GM18520 (cell line): ENCODE measurements at regions not wholly inside any gene's neighbourhood (a gene's known extent, or its start where the extent isn't known, plus 50 kb on each side); places are given as distances from the start of the nearest gene placed in this dataset.

ENCODE experiments used
- ATAC-seq: cut with Tn5 transposase; IDR thresholded peaks from one replicate; pipeline ENCODE4 v1.9.1; 2021; ENCODE audit not compliant: unreplicated experiment

DNA sequence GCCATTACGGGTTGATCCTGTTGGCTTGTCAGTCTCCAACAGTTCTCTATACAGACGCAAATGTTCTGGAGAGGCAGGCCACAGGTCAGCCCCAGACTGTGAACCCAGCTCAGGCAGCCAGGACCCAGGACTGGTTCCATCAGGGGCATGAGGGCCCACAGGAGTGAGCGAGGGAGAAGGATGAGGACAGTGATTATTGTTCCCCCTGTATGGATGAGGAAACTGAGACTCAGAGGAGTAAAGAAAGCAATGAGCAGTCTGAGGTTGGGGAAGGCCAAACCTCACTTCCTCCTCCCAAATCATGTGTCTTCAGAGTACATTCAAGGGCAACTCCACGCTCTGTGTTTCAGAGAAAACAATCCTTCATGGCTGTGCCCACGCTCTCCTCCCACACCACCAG lies 121.9 kb downstream of the RPLP1 start:
- ATAC-seq = no peak

DNA sequence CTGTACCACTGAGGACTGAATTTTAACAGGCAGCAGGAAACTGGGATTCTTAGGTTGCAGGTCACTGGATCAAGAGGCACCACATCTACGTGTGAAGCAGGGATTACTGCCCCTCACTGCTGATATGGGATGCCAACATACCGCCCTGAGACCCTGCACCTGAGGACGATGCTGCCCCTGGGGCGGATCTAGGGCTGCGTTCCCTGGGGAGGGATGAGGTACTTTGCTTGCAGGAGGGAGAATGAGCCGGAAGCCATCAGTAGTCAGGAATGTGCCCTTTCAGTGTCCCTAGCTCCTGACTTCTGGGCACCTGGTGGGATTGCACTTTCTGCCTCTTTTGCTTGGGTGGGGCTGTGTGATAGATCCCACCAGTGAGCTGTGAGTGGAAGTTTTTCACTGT lies 122.8 kb downstream of the RPLP1 start:
- ATAC-seq = no peak

DNA sequence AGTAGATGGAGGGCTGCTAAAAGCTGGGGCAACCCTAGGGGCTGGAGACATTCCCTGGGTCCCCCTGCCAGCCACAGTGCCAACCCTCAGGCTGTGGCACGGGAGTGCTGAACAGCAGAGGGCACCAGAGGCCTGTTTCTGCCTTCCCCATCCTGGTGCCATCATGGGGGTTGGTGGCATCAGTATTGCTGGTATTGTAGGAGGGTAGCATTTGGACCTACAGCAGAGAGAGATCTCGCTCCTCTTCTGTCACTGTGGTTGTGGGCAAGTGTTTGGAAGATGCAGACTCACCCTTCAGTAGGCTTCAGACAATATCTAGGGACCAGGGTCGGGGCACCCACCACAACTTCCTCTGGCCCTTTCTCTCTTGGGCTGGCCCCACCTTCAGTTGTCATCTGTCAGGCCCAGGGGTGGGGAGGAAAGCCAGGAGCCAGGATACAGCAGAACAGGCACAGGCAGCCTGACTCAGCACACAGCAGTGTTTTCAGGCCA lies 123.5 kb downstream of the RPLP1 start:
- ATAC-seq = no peak

DNA sequence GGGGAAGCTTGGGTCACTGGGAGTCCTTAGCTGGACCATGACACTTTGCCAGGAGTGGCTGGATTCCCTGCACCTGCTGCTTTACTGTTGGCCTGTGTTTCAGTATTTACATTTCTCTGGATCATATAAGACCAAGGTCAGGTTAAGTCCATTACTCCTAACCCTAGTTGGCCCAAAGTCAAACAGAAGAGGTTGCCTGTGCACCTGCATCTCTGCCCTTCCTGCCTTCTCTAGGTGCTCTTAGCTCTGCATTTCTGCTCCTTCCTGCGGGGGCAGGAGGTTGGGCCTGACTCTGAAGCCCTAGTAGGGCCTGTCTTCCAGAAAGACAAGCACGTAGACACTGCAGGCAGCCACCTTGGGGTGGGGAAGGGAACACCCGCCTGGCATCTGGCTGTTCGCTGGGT lies 124.3 kb downstream of the RPLP1 start:
- no peak for ATAC-seq

DNA sequence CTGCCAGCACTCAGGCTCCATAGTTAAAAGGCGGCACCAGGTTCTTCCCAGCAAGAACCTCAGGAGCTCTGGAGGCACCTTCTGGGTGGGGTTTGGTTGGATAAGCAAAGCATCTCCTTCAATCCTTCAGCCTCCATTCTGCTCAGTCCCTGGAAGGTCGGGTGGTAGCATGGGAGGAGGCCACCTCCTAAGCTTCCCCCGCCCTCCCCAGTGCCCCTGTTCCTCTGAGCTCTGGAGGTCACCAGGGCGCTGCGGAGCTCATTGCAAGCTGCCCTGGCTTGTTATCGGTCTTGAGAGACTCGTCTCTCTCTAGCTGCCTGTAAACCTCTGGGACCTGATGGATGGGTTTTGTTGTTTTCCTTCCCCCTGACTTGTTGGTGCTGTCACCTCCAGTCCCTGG lies 124.8 kb downstream of the RPLP1 start:
- no peak for ATAC-seq

DNA sequence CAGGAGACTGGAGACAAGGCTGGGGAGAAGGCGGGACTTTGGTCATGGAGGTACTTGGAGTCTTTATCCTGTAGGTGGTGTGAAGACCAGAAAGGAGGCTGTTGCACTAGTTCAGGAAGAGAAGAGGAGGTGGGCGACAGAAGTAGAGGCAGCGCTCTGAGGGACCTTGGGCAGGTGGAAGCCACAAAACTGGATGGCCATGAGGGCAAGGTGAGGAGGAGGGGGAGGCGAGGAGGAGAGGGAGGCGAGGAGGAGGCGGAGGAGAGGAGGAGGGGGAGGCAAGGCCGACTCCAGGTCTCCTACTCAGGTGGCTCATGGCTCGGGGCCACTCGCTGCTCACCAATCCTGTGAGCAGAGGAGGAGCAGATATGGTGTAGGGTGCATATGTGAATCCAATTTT lies 125.6 kb downstream of the RPLP1 start:
- no peak for ATAC-seq

DNA sequence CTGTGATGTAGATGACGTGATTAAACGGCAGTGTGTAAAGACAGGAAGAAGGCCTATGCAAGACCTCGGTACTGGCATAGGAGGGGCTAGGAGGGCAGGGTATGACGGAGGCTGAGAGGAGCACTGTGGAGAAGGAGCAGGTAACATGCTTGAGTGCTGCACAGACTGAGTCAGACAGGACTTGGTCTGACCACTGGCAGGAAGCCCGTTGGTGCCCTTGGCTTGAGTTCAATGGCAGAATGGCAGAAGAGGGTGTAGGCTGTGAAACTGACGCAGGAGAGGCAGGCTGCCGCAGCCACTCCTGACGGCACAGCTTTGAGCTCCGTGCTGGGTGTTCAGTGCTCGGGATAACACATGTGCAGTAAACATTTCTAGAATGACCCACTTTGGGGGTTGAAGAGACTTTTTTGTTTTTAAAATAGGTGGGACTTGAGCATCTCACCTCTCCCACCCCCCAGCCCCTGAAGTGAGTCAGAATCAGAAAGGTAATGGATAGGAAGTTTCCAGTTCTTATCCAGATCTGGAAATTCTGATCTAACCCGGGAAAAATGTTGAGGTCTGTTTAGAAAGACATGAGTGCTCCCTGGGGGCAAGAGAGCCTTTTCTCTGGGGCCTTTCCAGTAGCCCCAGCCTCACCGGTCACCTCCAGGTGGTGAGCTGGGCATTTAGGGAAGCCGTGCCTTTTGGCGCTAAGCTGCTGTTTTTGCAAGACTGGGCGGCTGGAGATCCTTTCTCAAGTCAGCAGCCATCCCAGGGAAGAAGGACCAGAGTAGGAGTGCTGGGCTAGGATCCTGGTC lies 126.4 kb downstream of the RPLP1 start:
- no peak for ATAC-seq

DNA sequence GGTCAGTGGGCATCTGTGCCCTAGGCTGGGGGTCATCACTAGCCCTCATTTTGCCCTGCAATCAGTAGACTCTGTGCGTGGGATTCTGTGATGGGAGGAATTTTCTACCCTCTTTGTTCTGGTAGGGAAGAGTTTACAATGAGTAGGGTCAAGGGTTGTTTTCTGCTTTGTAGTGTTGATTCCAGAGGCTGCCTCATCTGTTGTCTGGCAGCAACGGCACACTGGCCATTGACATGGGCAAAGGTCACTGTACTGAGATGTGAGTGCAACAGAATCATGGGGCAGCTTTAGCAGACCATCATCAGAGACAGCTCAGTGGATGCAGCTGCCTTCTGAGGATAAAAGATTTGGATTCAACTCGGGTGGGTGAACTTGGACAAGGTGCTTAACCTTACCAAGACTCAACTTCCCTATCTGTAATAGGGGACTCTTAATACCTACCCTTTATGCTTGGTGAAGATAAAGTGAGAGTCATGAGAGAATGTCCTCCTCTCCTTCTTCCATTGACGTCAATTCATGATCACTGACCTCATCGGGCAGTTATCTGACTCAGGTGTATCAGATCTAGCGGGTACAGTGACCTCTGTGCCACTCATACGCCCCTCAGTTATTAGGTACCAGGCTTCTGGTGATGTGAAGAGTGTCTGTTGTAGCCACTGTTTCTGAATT lies 127.5 kb downstream of the RPLP1 start:
- no peak for ATAC-seq

DNA sequence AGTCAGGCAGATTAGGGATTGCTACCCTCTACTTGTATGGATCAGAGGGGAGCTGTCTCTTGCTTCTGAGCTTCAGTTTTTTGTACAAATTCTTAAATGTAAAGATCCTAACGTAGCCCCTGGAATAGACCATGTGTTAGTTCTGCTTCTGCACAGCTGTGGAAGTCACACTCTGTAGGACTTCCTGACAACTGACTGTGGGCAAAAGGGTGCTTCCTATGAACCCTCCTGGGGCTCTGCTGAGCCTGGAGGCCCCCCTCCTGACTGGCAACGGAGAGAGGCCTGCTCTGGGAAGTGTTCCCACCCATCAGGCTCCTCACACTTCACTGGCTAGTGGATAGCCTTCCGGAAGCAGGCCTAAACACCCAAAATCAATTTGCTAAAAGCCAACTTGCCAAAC lies 131.0 kb downstream of the RPLP1 start:
- no peak for ATAC-seq

DNA sequence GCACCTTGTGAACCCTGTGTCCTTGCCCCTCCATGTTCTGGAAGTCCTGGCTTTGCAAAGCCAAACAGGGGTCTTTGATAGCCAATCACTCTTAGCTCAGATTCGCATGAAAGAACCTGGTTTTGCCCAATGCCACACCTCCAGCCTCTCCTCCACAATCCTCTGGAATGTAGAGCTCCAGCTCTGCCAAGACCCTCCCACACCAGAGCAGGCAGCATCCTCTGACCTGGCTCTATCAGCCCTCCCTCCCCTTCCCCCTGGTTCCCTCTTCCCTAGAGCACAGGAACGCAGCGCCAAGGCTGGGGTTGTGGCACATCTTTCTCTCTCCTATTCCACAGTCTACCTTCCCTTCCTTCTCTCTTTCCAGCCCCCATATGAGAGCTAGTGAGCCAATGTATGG lies 133.3 kb downstream of the RPLP1 start:
- ATAC-seq = no peak

DNA sequence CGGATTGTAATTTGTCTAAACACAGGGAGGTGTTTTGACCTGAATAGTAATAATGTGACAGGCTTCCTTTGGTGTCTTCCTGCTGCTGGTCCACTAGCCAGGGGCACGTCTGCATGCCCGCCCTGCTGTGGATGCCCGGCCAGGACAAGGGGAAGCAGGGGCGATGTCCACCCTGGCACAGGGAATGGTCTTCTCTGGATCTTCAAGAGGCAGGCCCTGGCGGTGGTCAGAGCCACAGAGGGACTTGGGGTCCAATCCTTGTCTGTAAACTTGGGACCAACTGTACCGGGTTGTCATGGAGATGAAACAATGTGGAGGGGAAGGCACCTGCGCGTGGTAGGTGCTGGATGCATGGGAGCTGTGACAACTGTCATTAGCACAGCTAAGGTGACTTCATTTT lies 134.1 kb downstream of the RPLP1 start:
- no peak for ATAC-seq

DNA sequence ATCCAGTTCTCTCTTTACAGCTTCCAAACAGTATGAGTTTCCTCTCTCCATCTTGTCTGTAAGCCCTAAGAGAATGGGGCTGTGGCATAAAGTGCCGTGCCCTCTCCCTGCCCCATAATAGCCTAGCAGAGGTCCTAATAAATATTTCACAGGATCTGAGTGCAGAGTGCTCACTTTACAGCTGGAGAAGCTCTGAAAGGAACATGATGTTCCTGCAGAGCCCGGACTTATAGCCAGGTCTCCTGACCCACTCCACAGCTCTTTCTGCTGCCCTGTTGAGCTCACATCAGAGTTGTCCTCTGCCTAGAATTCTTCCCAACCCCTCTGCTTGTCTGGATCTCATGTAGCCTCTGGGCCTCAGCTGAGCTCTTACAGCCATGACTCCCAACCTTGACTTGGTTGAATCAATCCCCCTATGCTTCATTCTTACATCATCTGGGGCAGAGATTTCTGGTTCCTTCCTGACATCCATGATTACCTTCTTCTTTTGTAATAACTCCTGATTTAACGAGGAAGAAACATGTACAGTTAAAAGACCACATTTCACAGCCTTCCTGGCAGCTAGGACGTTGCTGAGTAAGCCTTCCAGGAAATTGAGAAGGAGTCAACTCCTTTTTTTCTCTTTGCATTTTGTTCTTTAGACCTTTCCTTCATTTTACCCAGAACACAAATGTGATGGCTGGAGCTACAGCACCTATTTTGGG lies 135.3 kb downstream of the RPLP1 start:
- ATAC-seq = no peak

DNA sequence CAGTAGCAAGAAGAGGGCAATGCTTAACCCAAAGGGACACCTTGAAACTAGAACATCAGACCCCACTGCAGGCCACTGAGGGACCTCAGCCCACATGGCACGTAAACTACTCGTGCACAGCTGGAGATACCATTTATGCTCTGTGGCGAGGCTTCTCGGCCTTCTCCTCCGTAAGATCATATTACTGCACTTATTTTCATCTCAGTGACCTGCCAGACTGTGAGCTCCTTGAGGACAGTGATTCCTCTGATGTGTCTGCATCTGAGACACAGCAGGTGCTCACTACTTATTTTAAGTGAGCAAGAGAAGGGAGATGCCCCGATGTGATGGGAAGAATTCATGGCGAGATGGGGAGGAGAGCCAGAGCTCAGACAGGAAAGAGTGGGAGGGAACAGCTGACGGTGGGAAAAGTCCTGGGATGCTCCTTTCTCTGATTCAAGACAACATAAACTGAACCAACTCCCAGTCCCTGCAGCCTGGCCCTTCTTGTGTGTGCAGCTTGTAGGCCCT lies 137.6 kb downstream of the RPLP1 start:
- no peak for ATAC-seq

DNA sequence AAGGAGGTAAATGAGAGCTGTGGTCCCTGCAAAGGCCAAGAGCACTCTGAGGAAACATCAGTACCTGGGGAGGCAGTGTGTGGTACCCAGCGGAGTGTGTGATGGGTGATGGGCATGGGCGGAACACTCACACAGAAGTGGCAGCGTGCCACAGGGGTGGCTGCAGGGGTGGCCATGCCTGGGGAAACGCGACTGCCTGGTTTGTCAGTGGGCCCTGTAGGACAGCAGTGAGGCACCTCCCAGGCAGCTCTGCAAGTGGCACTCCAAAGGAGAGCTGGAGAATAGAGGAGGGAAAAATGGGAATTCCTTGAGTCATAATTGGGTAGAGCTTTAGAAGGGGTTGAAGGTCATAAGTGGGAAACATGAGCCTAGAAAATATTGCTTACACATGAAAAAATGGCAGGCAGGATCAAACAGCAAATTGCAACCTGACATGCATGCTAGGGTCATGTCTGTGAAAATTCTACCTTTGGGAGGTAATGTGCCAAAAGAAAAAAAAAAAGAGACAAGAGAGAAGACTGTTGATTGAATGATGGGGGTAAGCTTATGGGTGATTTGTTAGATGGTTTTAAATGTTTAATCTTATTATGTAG lies 138.4 kb downstream of the RPLP1 start:
- ATAC-seq = no peak

DNA sequence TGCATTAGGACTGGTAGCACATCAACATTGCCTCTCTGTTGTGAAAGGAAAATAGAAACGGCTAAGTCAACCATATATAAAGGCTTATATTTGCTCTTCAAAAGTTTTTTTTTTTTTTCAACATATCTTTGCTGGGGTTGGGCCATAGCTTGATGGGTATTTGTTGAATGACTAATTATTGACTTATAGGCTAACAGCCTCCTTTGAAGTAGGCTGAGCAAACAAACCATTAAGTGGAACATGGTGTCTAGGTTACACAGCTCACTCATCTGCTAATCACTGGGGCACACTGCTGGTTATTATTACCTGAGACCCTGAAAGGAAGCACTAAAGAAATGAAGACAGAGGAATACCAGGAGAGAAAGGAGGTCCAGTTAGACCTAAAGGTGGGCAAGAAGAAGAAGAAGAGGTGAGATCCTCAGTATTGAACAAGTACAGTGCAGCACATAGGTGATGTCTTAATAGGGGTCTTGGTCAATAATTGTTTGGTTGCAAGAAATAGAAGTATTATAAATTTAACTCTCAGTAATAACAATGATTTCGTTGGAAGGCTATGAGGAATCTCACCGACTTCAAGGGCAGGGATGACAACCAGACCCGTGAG lies 139.4 kb downstream of the RPLP1 start:
- no peak for ATAC-seq

DNA sequence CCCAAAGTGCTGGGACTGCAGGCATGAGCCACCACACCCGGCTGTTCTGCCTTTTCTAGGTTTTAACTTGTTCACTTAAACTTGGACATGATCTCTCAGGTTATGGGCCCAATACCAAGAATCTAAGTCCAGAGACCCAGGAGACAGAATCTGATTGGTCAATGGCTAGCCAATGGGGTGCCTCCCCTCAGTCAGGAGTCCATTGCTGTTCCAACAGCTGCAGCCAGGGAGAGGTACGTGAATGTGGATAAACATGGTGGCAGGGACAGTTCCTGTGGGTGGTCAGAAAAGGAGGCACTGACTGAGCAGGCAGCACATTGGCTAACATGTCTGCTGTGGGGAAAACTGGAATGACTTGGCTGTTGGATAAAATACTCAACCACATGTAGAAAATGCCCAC lies 140.3 kb downstream of the RPLP1 start:
- no peak for ATAC-seq

DNA sequence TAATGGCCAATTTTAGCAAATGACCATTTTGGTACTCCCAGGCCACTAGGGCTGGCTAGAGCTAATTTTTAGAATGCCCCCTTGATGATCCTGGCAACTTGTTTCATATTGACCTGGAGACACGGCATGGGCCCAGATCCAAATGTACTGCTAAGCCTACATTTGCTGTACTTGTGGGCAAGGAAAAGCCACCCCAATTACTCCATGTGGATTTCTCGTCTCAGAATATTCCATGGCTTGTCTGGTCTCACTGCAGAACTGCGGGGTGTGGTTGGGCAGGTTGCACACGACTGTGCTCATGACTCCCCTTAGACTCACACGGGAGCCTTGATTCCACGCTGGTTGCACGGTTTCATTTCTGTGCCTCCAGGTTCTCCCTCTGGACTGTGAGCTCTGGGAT lies 140.9 kb downstream of the RPLP1 start:
- no peak for ATAC-seq

DNA sequence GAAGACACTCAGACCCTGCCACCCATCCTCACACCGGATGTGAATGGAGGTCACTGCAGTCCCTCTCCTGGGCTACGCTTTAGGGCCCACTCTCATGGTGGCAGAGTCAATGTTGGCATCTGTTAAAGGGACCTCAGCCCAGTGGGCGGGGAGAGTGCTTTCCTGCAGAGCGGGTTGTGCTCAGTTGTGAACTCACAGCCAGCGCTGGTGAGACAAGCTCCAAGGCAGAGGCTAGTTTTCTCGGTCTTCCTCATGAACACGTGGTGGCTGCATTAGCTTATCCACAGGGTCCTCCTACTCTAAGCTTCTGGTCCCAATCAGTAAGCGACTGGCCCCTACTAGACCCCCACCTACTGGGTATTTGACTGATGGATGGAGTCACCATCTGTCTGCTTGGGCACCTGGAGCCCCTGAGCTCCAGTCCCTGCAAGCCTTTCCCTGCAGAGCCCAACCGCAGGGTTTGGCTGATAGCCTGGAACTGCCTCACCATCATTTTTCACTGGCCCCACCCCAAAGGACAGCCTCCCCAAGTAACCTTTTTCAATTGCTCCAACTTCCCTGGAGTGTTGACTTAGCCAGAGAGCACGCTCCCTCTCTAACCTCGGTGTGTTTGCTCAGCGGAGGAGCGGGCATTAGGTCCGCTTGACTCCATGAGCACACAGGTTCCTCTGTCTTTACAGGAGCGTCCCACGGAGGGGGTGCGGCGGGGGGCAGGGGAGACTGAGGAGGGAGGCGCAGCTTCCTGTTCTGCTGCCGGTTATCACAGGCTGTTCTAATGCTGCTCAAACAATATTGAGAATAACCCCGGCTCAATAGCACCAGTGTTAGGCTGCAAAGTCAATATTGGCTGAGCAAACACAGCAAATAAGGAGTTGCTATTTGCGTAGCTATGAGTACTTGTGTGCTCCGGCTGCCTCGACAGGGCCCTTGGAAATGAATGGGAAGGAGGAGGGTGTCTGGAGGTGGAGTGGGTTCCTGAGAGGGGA lies 141.7 kb downstream of the RPLP1 start:
- ATAC-seq = no peak

DNA sequence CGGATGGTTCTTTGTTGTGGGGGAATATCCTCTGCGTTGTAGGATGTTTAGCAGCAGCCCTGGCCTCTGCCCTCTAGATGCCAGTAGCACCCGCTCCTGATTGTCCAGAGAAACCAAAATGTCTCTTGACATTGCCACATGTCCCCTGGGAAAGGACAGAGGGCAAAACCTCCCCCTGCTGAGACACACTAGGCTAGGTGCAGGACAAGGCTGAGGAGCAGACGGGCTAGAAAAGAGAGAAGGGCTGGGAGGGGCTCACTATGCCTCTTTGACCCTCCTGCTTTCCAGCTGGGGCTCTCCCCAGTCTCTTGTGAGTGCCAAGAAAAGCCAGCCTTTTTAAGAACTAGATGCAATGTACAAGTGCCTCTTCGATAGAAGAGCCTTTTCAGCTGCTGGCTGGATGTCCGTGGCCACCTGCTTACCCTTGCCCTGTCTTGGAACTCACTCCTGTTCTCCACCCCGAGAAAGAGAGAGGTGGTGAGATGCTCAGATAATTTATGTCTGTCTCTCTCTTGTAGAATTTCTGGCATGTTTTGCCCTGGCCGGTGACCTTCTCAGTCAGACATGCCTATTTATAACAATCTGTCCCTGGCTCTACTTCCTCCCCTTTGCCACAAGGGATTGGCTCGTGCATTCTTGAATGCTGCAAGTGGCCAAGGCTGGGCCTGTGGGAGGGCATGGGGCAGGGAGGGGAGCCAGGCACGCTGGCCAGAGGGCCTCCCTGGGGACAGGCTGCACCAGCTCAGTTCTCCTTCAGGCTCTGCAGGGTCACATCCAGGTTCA lies 142.6 kb downstream of the RPLP1 start:
- ATAC-seq = no peak
